Activated naive CD8-positive, alpha-beta T cell treated with anti-CD3 and anti-CD28 coated beads, Interleukin-2, amount 50 U/mL, for 24 hours (primary cell): ENCODE measurements at regions not wholly inside any gene's neighbourhood (a gene's known extent, or its start where the extent isn't known, plus 50 kb on each side); places are given as distances from the start of the nearest gene placed in this dataset.

Source experiments
- ATAC-seq: fragments of 150-1000 bp; cut with Tn5 transposase; one replicate; pipeline ENCODE4 v1.10.0; 2021
- DNase-seq: peaks from one replicate; pipeline ENCODE4 v3.0.0; 2021
- H3K27ac Mint-ChIP-seq: one replicate; pipeline ENCODE4 v1.8.0; 2021; ENCODE audit warnings: mild to moderate bottlenecking, mixed read lengths
- H3K27me3 Mint-ChIP-seq: one replicate; pipeline ENCODE4 v1.8.0; 2021; ENCODE audit warnings: mixed read lengths
- H3K36me3 Mint-ChIP-seq: one replicate; pipeline ENCODE4 v1.8.0; 2021; ENCODE audit warnings: low read depth, mixed read lengths
- H3K4me1 Mint-ChIP-seq: one replicate; pipeline ENCODE4 v1.8.0; 2021; ENCODE audit warnings: mixed read lengths
- H3K4me3 Mint-ChIP-seq: one replicate; pipeline ENCODE4 v1.8.0; 2021; ENCODE audit warnings: mild to moderate bottlenecking, moderate library complexity, mixed read lengths
- H3K9me3 Mint-ChIP-seq: one replicate; pipeline ENCODE4 v1.8.0; 2021; ENCODE audit warnings: mixed read lengths

- DNase-seq (no peak), ATAC-seq (no peak)
- no peaks in the 10 kb centered on the region for H3K36me3 Mint-ChIP-seq
- no peak overlapping the region for H3K4me3 Mint-ChIP-seq
- no peaks in the 10 kb centered on the region for H3K4me1 Mint-ChIP-seq
- H3K9me3 Mint-ChIP-seq, result peaks cover 3% of the 10 kb centered on the region
- no peak overlapping the region for H3K27ac Mint-ChIP-seq
- no peaks in the 10 kb centered on the region for H3K27me3 Mint-ChIP-seq
Measured at GRCh38 chr5:144711172-144711571, 540.5 kb downstream of the KCTD16 start.

- peaks cover 3% of the 10 kb centered on the region for H3K9me3 Mint-ChIP-seq
- no peak for ATAC-seq
- H3K27ac Mint-ChIP-seq, result no peak overlapping the region
- H3K4me1 Mint-ChIP-seq, result no peaks in the 10 kb centered on the region
- DNase-seq, result no peak
- H3K36me3 Mint-ChIP-seq, result no peaks in the 10 kb centered on the region
- H3K4me3 Mint-ChIP-seq, result no peak overlapping the region
- H3K27me3 Mint-ChIP-seq, result no peaks in the 10 kb centered on the region
Measured at GRCh38 chr5:144710637-144711036, 540.0 kb downstream of the KCTD16 start.

GRCh38 chr5:144703776-144704175 lies 533.1 kb downstream of the KCTD16 start:
- DNase-seq (no peak), ATAC-seq (no peak)
- Mint-ChIP-seq H3K4me3 (no peak overlapping the region), H3K9me3 (peaks cover 9% of the 10 kb centered on the region), H3K27me3 (no peaks in the 10 kb centered on the region), H3K27ac (no peak overlapping the region), H3K36me3 (no peaks in the 10 kb centered on the region), H3K4me1 (no peaks in the 10 kb centered on the region)

- H3K4me1 Mint-ChIP-seq, result no peaks in the 10 kb centered on the region
- H3K27me3 Mint-ChIP-seq, result no peaks in the 10 kb centered on the region
- no peak for ATAC-seq
- DNase-seq, result no peak
- no peak overlapping the region for H3K4me3 Mint-ChIP-seq
- peaks cover 9% of the 10 kb centered on the region for H3K9me3 Mint-ChIP-seq
- no peak overlapping the region for H3K27ac Mint-ChIP-seq
- H3K36me3 Mint-ChIP-seq, result no peaks in the 10 kb centered on the region
Measured at GRCh38 chr5:144698484-144698883, 527.8 kb downstream of the KCTD16 start.

GRCh38 chr5:144697847-144698262 lies 527.2 kb downstream of the KCTD16 start:
- ATAC-seq (no peak), DNase-seq (no peak)
- Mint-ChIP-seq H3K27ac (no peak overlapping the region), H3K4me3 (no peak overlapping the region), H3K36me3 (no peaks in the 10 kb centered on the region), H3K4me1 (no peaks in the 10 kb centered on the region), H3K27me3 (no peaks in the 10 kb centered on the region), H3K9me3 (peaks cover 9% of the 10 kb centered on the region)

- no peak overlapping the region for H3K27ac Mint-ChIP-seq
- no peaks in the 10 kb centered on the region for H3K27me3 Mint-ChIP-seq
- H3K4me1 Mint-ChIP-seq, result no peaks in the 10 kb centered on the region
- ATAC-seq (no peak), DNase-seq (no peak)
- H3K9me3 Mint-ChIP-seq, result peaks cover 14% of the 10 kb centered on the region
- H3K36me3 Mint-ChIP-seq, result no peaks in the 10 kb centered on the region
- H3K4me3 Mint-ChIP-seq, result no peak overlapping the region
Measured at GRCh38 chr5:144691936-144692335, 521.3 kb downstream of the KCTD16 start.

- Mint-ChIP-seq H3K27me3 (no peaks in the 10 kb centered on the region), H3K9me3 (peaks cover 20% of the 10 kb centered on the region), H3K4me1 (no peaks in the 10 kb centered on the region), H3K4me3 (no peak overlapping the region), H3K36me3 (no peaks in the 10 kb centered on the region), H3K27ac (no peak overlapping the region)
- DNase-seq, result no peak
- ATAC-seq, result no peak
Measured at GRCh38 chr5:144684899-144685298, 514.2 kb downstream of the KCTD16 start.

GRCh38 chr5:144680711-144681110 lies 510.0 kb downstream of the KCTD16 start:
- H3K36me3 Mint-ChIP-seq, result no peaks in the 10 kb centered on the region
- ATAC-seq, result no peak
- DNase-seq, result no peak
- no peaks in the 10 kb centered on the region for H3K27me3 Mint-ChIP-seq
- peaks cover 18% of the 10 kb centered on the region for H3K9me3 Mint-ChIP-seq
- no peaks in the 10 kb centered on the region for H3K4me1 Mint-ChIP-seq
- H3K27ac Mint-ChIP-seq, result no peak overlapping the region
- no peak overlapping the region for H3K4me3 Mint-ChIP-seq

GRCh38 chr5:144671066-144671465 lies 500.4 kb downstream of the KCTD16 start:
- H3K9me3 Mint-ChIP-seq, result no peaks in the 10 kb centered on the region
- no peak for DNase-seq
- no peaks in the 10 kb centered on the region for H3K36me3 Mint-ChIP-seq
- H3K4me3 Mint-ChIP-seq, result no peak overlapping the region
- no peak for ATAC-seq
- H3K27ac Mint-ChIP-seq, result no peak overlapping the region
- H3K4me1 Mint-ChIP-seq, result no peaks in the 10 kb centered on the region
- no peaks in the 10 kb centered on the region for H3K27me3 Mint-ChIP-seq

GRCh38 chr5:144659634-144660227 lies 489.1 kb downstream of the KCTD16 start:
- Mint-ChIP-seq H3K27ac (no peak overlapping the region), H3K4me1 (no peaks in the 10 kb centered on the region), H3K36me3 (no peaks in the 10 kb centered on the region), H3K4me3 (no peak overlapping the region), H3K27me3 (no peaks in the 10 kb centered on the region), H3K9me3 (no peaks in the 10 kb centered on the region)
- DNase-seq (no peak), ATAC-seq (no peak)

GRCh38 chr5:144644317-144644716 lies 473.6 kb downstream of the KCTD16 start:
- ATAC-seq (no peak), DNase-seq (no peak)
- H3K4me1 Mint-ChIP-seq, result no peaks in the 10 kb centered on the region
- H3K36me3 Mint-ChIP-seq, result no peaks in the 10 kb centered on the region
- no peak overlapping the region for H3K4me3 Mint-ChIP-seq
- H3K27me3 Mint-ChIP-seq, result no peaks in the 10 kb centered on the region
- H3K9me3 Mint-ChIP-seq, result peaks cover 15% of the 10 kb centered on the region
- no peak overlapping the region for H3K27ac Mint-ChIP-seq

- no peaks in the 10 kb centered on the region for H3K27me3 Mint-ChIP-seq
- DNase-seq, result no peak
- no peaks in the 10 kb centered on the region for H3K4me1 Mint-ChIP-seq
- H3K4me3 Mint-ChIP-seq, result no peak overlapping the region
- no peak overlapping the region for H3K27ac Mint-ChIP-seq
- H3K9me3 Mint-ChIP-seq, result peaks cover 28% of the 10 kb centered on the region
- no peak for ATAC-seq
- no peaks in the 10 kb centered on the region for H3K36me3 Mint-ChIP-seq
Measured at GRCh38 chr5:144638787-144639186, 468.1 kb downstream of the KCTD16 start.

- Mint-ChIP-seq H3K27me3 (no peaks in the 10 kb centered on the region), H3K9me3 (peaks cover 43% of the 10 kb centered on the region), H3K4me3 (no peak overlapping the region), H3K36me3 (no peaks in the 10 kb centered on the region), H3K4me1 (no peaks in the 10 kb centered on the region), H3K27ac (no peak overlapping the region)
- DNase-seq (no peak), ATAC-seq (no peak)
Measured at GRCh38 chr5:144634138-144634537, 463.5 kb downstream of the KCTD16 start.

- no peak overlapping the region for H3K4me3 Mint-ChIP-seq
- H3K27me3 Mint-ChIP-seq, result peaks cover 6% of the 10 kb centered on the region
- H3K9me3 Mint-ChIP-seq, result peaks cover 10% of the 10 kb centered on the region
- H3K27ac Mint-ChIP-seq, result no peak overlapping the region
- DNase-seq (no peak), ATAC-seq (no peak)
- H3K4me1 Mint-ChIP-seq, result no peaks in the 10 kb centered on the region
- H3K36me3 Mint-ChIP-seq, result no peaks in the 10 kb centered on the region
Measured at GRCh38 chr5:144598451-144599068, 427.9 kb downstream of the KCTD16 start.

GRCh38 chr5:144596517-144596916 lies 425.8 kb downstream of the KCTD16 start:
- Mint-ChIP-seq H3K27me3 (peaks cover 6% of the 10 kb centered on the region), H3K27ac (no peak overlapping the region), H3K36me3 (no peaks in the 10 kb centered on the region), H3K4me3 (no peak overlapping the region), H3K4me1 (no peaks in the 10 kb centered on the region), H3K9me3 (peaks cover 15% of the 10 kb centered on the region)
- DNase-seq, result no peak
- no peak for ATAC-seq

GRCh38 chr5:144594919-144595318 lies 424.2 kb downstream of the KCTD16 start:
- no peak for DNase-seq
- Mint-ChIP-seq H3K4me1 (no peaks in the 10 kb centered on the region), H3K27ac (no peak overlapping the region), H3K36me3 (no peaks in the 10 kb centered on the region), H3K9me3 (peaks cover 20% of the 10 kb centered on the region), H3K27me3 (peaks cover 6% of the 10 kb centered on the region), H3K4me3 (no peak overlapping the region)
- no peak for ATAC-seq
